ENCODE measurements at regions not wholly inside any gene's neighbourhood (a gene's known extent, or its start where the extent isn't known, plus 50 kb on each side); places are given as distances from the start of the nearest gene placed in this dataset.

GRCh38 chr2:146850746-146851145 is 994.1 kb upstream of the ACVR2A start:
- no peak for TF ChIP-seq ZC3H10 (CRISPR knock-in tag; IDR thresholded peaks at IDR 0.05)
- TF ChIP-seq RARB (CRISPR knock-in tag; IDR thresholded peaks at IDR 0.05) = no peak
- no peak for ATAC-seq

GRCh38 chr2:146847846-146848245 is 997.0 kb upstream of the ACVR2A start:
- no peak for ATAC-seq
- no peak for TF ChIP-seq PPARA (CRISPR knock-in tag; IDR thresholded peaks at IDR 0.05; ENCODE audit: borderline replicate concordance)
- no peak for TF ChIP-seq ZFP30 (CRISPR knock-in tag; IDR thresholded peaks at IDR 0.05)
- TF ChIP-seq TOX (CRISPR knock-in tag; IDR thresholded peaks at IDR 0.05; ENCODE audit: borderline replicate concordance) = no peak
- TF ChIP-seq, protein P1, sequence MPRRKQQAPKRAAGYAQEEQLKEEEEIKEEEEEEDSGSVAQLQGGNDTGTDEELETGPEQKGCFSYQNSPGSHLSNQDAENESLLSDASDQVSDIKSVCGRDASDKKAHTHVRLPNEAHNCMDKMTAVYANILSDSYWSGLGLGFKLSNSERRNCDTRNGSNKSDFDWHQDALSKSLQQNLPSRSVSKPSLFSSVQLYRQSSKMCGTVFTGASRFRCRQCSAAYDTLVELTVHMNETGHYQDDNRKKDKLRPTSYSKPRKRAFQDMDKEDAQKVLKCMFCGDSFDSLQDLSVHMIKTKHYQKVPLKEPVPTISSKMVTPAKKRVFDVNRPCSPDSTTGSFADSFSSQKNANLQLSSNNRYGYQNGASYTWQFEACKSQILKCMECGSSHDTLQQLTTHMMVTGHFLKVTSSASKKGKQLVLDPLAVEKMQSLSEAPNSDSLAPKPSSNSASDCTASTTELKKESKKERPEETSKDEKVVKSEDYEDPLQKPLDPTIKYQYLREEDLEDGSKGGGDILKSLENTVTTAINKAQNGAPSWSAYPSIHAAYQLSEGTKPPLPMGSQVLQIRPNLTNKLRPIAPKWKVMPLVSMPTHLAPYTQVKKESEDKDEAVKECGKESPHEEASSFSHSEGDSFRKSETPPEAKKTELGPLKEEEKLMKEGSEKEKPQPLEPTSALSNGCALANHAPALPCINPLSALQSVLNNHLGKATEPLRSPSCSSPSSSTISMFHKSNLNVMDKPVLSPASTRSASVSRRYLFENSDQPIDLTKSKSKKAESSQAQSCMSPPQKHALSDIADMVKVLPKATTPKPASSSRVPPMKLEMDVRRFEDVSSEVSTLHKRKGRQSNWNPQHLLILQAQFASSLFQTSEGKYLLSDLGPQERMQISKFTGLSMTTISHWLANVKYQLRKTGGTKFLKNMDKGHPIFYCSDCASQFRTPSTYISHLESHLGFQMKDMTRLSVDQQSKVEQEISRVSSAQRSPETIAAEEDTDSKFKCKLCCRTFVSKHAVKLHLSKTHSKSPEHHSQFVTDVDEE (CRISPR knock-in tag; IDR thresholded peaks at IDR 0.05) = no peak
- TF ChIP-seq GLIS3 (CRISPR knock-in tag; IDR thresholded peaks at IDR 0.05) = no peak

DNA sequence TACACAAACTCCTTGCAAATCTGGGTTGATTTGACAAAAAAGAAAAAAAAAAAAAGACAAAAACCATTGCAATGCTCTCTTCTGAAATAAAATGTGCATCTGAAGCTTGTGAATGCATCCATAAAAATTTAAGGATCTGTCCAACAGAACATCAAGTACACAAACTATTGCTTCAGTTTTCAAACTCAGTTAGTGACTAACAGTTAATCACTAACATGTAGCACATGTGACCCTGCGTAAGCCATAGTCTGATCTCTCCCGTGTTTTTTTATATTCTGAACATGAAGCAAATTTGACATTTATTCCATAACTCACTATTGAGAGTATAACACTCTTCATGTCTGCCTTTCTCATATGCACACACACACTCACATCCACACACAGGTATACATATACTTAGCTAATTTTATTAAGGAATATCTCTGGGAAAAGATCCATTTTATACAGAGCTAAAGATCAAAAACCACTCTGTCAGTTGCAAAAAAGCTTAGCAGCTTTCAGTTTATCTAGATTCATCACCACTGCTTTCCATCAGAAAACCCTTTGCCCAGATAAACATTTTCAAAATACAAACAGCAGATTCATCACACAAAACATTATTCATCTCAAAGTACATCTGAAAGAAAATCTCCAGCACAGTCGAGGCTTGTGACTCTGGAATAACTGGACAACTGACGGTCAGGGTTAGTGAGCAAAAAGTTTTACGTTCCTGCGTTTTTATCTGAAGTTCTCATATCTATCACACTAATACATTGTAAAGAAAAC is 1000.4 kb upstream of the ACVR2A start:
- TF ChIP-seq GLIS3 (CRISPR knock-in tag; IDR thresholded peaks at IDR 0.05) (no peak), ZNF565 (CRISPR knock-in tag; conservative IDR thresholded peaks at IDR 0.05; ENCODE audit: low read depth) (no peak), SNAI2 (CRISPR knock-in tag; IDR thresholded peaks at IDR 0.05) (no peak), TCF4 (CRISPR knock-in tag; IDR thresholded peaks at IDR 0.05; ENCODE audit: borderline replicate concordance) (no peak), ARNTL (CRISPR knock-in tag; IDR thresholded peaks at IDR 0.05; ENCODE audit: borderline replicate concordance, low read depth) (no peak), OSR1 (CRISPR knock-in tag; IDR thresholded peaks at IDR 0.05) (no peak), ZNF8 (CRISPR knock-in tag; IDR thresholded peaks at IDR 0.05) (no peak), CSDC2 (CRISPR knock-in tag; IDR thresholded peaks at IDR 0.05) (no peak), POU6F1 (CRISPR knock-in tag; IDR thresholded peaks at IDR 0.05; ENCODE audit: borderline replicate concordance, low read depth) (no peak), PPARA (CRISPR knock-in tag; IDR thresholded peaks at IDR 0.05; ENCODE audit: borderline replicate concordance) (no peak), RARB (CRISPR knock-in tag; IDR thresholded peaks at IDR 0.05) (no peak), ISL1 (CRISPR knock-in tag; IDR thresholded peaks at IDR 0.05) (no peak), BACH2 (CRISPR knock-in tag; IDR thresholded peaks at IDR 0.05; ENCODE audit: borderline replicate concordance) (no peak), ZFP30 (CRISPR knock-in tag; IDR thresholded peaks at IDR 0.05) (no peak)
- TF ChIP-seq, protein P1 (CRISPR knock-in tag; IDR thresholded peaks at IDR 0.05) = no peak
- TF ChIP-seq, protein P2, sequence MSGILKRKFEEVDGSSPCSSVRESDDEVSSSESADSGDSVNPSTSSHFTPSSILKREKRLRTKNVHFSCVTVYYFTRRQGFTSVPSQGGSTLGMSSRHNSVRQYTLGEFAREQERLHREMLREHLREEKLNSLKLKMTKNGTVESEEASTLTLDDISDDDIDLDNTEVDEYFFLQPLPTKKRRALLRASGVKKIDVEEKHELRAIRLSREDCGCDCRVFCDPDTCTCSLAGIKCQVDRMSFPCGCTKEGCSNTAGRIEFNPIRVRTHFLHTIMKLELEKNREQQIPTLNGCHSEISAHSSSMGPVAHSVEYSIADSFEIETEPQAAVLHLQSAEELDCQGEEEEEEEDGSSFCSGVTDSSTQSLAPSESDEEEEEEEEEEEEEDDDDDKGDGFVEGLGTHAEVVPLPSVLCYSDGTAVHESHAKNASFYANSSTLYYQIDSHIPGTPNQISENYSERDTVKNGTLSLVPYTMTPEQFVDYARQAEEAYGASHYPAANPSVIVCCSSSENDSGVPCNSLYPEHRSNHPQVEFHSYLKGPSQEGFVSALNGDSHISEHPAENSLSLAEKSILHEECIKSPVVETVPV (CRISPR knock-in tag; IDR thresholded peaks at IDR 0.05) = no peak
- TF ChIP-seq, protein P3, sequence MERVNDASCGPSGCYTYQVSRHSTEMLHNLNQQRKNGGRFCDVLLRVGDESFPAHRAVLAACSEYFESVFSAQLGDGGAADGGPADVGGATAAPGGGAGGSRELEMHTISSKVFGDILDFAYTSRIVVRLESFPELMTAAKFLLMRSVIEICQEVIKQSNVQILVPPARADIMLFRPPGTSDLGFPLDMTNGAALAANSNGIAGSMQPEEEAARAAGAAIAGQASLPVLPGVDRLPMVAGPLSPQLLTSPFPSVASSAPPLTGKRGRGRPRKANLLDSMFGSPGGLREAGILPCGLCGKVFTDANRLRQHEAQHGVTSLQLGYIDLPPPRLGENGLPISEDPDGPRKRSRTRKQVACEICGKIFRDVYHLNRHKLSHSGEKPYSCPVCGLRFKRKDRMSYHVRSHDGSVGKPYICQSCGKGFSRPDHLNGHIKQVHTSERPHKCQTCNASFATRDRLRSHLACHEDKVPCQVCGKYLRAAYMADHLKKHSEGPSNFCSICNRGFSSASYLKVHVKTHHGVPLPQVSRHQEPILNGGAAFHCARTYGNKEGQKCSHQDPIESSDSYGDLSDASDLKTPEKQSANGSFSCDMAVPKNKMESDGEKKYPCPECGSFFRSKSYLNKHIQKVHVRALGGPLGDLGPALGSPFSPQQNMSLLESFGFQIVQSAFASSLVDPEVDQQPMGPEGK (CRISPR knock-in tag; IDR thresholded peaks at IDR 0.05; ENCODE audit: borderline replicate concordance) = no peak
- TF ChIP-seq, protein P4, sequence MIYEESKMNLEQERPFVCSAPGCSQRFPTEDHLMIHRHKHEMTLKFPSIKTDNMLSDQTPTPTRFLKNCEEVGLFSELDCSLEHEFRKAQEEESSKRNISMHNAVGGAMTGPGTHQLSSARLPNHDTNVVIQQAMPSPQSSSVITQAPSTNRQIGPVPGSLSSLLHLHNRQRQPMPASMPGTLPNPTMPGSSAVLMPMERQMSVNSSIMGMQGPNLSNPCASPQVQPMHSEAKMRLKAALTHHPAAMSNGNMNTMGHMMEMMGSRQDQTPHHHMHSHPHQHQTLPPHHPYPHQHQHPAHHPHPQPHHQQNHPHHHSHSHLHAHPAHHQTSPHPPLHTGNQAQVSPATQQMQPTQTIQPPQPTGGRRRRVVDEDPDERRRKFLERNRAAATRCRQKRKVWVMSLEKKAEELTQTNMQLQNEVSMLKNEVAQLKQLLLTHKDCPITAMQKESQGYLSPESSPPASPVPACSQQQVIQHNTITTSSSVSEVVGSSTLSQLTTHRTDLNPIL (CRISPR knock-in tag; IDR thresholded peaks at IDR 0.05; ENCODE audit: low read depth) = no peak
- no peak for ATAC-seq
